DMS79 treated with DMSO at 0.1 percent for 48 hours (cell line): ENCODE measurements at regions not wholly inside any gene's neighbourhood (a gene's known extent, or its start where the extent isn't known, plus 50 kb on each side); places are given as distances from the start of the nearest gene placed in this dataset.

Source experiments
- DNase-seq: peaks from one replicate; lab custom pipeline; 2025; lab: John Stamatoyannopoulos, UW

- DNase-seq = no peak
Measured at GRCh38 chr5:2206293-2207108, 323.8 kb upstream of the IRX4 start.

GRCh38 chr5:2205596-2206226 is 323.0 kb upstream of the IRX4 start:
- no peak for DNase-seq

- DNase-seq = no peak
Measured at GRCh38 chr5:2205185-2205585, 322.5 kb upstream of the IRX4 start.

GRCh38 chr5:2204366-2205184 is 321.9 kb upstream of the IRX4 start:
- no peak for DNase-seq

- no peak for DNase-seq
Measured at GRCh38 chr5:2203774-2204173, 321.0 kb upstream of the IRX4 start.

- no peak for DNase-seq
Measured at GRCh38 chr5:2201832-2202231, 319.1 kb upstream of the IRX4 start.

GRCh38 chr5:2201421-2201820 is 318.7 kb upstream of the IRX4 start:
- no peak for DNase-seq

- peak; percentile 8 for DNase-seq
Measured at GRCh38 chr5:2201011-2201410, 318.3 kb upstream of the IRX4 start.

GRCh38 chr5:2200261-2200950 is 317.7 kb upstream of the IRX4 start:
- DNase-seq = peak; percentile 26

- no peak for DNase-seq
Measured at GRCh38 chr5:2199697-2200096, 317.0 kb upstream of the IRX4 start.

- peak; percentile 72 for DNase-seq
Measured at GRCh38 chr5:2196989-2197619, 314.4 kb upstream of the IRX4 start.

- DNase-seq = no peak
Measured at GRCh38 chr5:2196416-2196815, 313.7 kb upstream of the IRX4 start.

GRCh38 chr5:2194949-2195348 is 312.2 kb upstream of the IRX4 start:
- DNase-seq = no peak

GRCh38 chr5:2194236-2194555 is 311.5 kb upstream of the IRX4 start:
- DNase-seq = no peak

- no peak for DNase-seq
Measured at GRCh38 chr5:2193542-2194235, 311.0 kb upstream of the IRX4 start.

- no peak for DNase-seq
Measured at GRCh38 chr5:2193142-2193541, 310.4 kb upstream of the IRX4 start.

GRCh38 chr5:2192496-2192895 is 309.8 kb upstream of the IRX4 start:
- DNase-seq = no peak

- DNase-seq = no peak
Measured at GRCh38 chr5:2191972-2192371, 309.2 kb upstream of the IRX4 start.

GRCh38 chr5:2190549-2190948 is 307.8 kb upstream of the IRX4 start:
- DNase-seq = no peak

- DNase-seq = no peak
Measured at GRCh38 chr5:2188661-2189060, 305.9 kb upstream of the IRX4 start.

- no peak for DNase-seq
Measured at GRCh38 chr5:2188137-2188536, 305.4 kb upstream of the IRX4 start.
